SW480 (cell line): ENCODE measurements at regions not wholly inside any gene's neighbourhood (a gene's known extent, or its start where the extent isn't known, plus 50 kb on each side); places are given as distances from the start of the nearest gene placed in this dataset.
"Not testable (repeated sequence)": the region's sequence is repeated elsewhere in the genome, so short reads cannot be mapped to it uniquely, and the experiment has no call there.

ENCODE experiments used
- DNase-seq: peaks from one replicate; pipeline ENCODE4 v3.0.0-alpha.2; 2016; ENCODE audit warnings: low spot score

GRCh38 chr7:68173513-68173912 lies 1176.9 kb downstream of the TYW1 start:
- no peak for DNase-seq

- DNase-seq: peak; percentile 65
Observed at GRCh38 chr7:68176974-68177373, 1180.3 kb downstream of the TYW1 start.

GRCh38 chr7:68180761-68181160 lies 1184.1 kb downstream of the TYW1 start:
- DNase-seq: no peak

GRCh38 chr7:68183176-68183575 lies 1186.5 kb downstream of the TYW1 start:
- no peak for DNase-seq

GRCh38 chr7:68185631-68186456 lies 1189.2 kb downstream of the TYW1 start:
- no peak for DNase-seq

- DNase-seq: no peak
Observed at GRCh38 chr7:68187532-68187931, 1190.9 kb downstream of the TYW1 start.

GRCh38 chr7:68192941-68193340 lies 1196.3 kb downstream of the TYW1 start:
- DNase-seq: no peak

- not testable (repeated sequence) for DNase-seq
Observed at GRCh38 chr7:68195642-68196041, 1199.0 kb downstream of the TYW1 start.

- DNase-seq: no peak
Observed at GRCh38 chr7:68200051-68200670, 1203.5 kb downstream of the TYW1 start.

- no peak for DNase-seq
Observed at GRCh38 chr7:68203251-68203650, 1206.6 kb downstream of the TYW1 start.

GRCh38 chr7:68205826-68206225 lies 1209.2 kb downstream of the TYW1 start:
- no peak for DNase-seq

GRCh38 chr7:68206946-68207485 lies 1210.4 kb downstream of the TYW1 start:
- DNase-seq: no peak

- DNase-seq: no peak
Observed at GRCh38 chr7:68207676-68208075, 1211.0 kb downstream of the TYW1 start.

- DNase-seq: no peak
Observed at GRCh38 chr7:68209486-68209885, 1212.9 kb downstream of the TYW1 start.

GRCh38 chr7:68213838-68214237 lies 1217.2 kb downstream of the TYW1 start:
- DNase-seq: no peak

GRCh38 chr7:68216051-68216450 lies 1219.4 kb downstream of the TYW1 start:
- no peak for DNase-seq

GRCh38 chr7:68217426-68217825 lies 1220.8 kb downstream of the TYW1 start:
- DNase-seq: no peak

- DNase-seq: no peak
Observed at GRCh38 chr7:68218461-68218860, 1221.8 kb downstream of the TYW1 start.

GRCh38 chr7:68222311-68222710 lies 1225.7 kb downstream of the TYW1 start:
- DNase-seq: no peak

- DNase-seq: no peak
Observed at GRCh38 chr7:68224041-68224741, 1227.6 kb downstream of the TYW1 start.

GRCh38 chr7:68231011-68231410 lies 1234.4 kb downstream of the TYW1 start:
- not testable (repeated sequence) for DNase-seq

GRCh38 chr7:68235937-68236336 lies 1239.3 kb downstream of the TYW1 start:
- DNase-seq: peak; percentile 13
